SK-N-SH (cell line): ENCODE measurements at regions not wholly inside any gene's neighbourhood (a gene's known extent, or its start where the extent isn't known, plus 50 kb on each side); places are given as distances from the start of the nearest gene placed in this dataset.

Source experiments
- EZH2phosphoT487 ChIP-seq: fragments of 200-600 bp; sonication (generic); IDR thresholded peaks from 2 replicates; pipeline ENCODE4 v1.6.1; 2017; ENCODE audit warnings: low read depth, mixed run types, mild to moderate bottlenecking, antibody characterized with exemption, moderate library complexity, borderline replicate concordance
- FOXM1 ChIP-seq: IDR thresholded peaks from 2 replicates; pipeline ENCODE4 v1.4.0; 2012; ENCODE audit warnings: low read depth, mild to moderate bottlenecking
- GATA2 ChIP-seq: sonication (generic); formaldehyde crosslinking; IDR thresholded peaks from 2 replicates; pipeline ENCODE4 v1.5.0; 2020; ENCODE audit warnings: mild to moderate bottlenecking, missing genetic modification reagents
- IRF3 ChIP-seq: fragments of 150-350 bp; IDR thresholded peaks from 2 replicates; pipeline ENCODE4 v1.6.1; 2016; ENCODE audit warnings: mild to moderate bottlenecking, low read depth, low read length
- TAF1 ChIP-seq: IDR thresholded peaks from 2 replicates; pipeline ENCODE4 v1.6.1; 2012; ENCODE audit warnings: low read depth, mild to moderate bottlenecking, low read length, moderate library complexity, borderline replicate concordance
- TF ChIP-seq, protein P1 (sequence below): fragments of 200-600 bp; sonication (generic); IDR thresholded peaks from 2 replicates; pipeline ENCODE4 v1.6.1; 2017; ENCODE audit warnings: antibody characterized with exemption, mild to moderate bottlenecking, moderate library complexity
- TF ChIP-seq, protein P2 (sequence below): IDR thresholded peaks from 2 replicates; pipeline ENCODE4 v1.6.1; 2012; ENCODE audit warnings: mild to moderate bottlenecking, low read depth, low read length, moderate library complexity

DNA sequence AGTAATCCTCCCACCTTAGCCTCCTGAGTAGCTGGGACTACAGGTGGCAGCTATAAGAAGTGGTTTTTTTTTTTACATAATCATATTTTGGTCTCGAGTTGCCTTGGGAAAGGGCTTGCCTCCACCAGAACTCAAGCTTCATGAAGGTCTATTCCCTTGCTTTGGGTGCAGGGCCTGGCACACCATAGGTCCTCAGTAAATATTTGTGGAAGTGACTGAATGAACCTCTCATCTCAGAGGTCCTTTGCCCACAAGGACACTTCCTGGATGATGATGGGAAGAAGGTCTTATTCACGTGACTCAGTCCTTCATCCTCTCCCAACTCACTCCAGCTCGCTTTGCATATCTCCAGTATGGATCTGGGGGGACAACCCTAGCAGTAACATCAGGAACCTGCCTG is 114.0 kb upstream of the MED13L start:
- TF ChIP-seq TAF1 (no peak), EZH2phosphoT487 (no peak), FOXM1 (no peak), IRF3 (no peak), GATA2 (CRISPR knock-in tag) (no peak)
- TF ChIP-seq, protein P1, sequence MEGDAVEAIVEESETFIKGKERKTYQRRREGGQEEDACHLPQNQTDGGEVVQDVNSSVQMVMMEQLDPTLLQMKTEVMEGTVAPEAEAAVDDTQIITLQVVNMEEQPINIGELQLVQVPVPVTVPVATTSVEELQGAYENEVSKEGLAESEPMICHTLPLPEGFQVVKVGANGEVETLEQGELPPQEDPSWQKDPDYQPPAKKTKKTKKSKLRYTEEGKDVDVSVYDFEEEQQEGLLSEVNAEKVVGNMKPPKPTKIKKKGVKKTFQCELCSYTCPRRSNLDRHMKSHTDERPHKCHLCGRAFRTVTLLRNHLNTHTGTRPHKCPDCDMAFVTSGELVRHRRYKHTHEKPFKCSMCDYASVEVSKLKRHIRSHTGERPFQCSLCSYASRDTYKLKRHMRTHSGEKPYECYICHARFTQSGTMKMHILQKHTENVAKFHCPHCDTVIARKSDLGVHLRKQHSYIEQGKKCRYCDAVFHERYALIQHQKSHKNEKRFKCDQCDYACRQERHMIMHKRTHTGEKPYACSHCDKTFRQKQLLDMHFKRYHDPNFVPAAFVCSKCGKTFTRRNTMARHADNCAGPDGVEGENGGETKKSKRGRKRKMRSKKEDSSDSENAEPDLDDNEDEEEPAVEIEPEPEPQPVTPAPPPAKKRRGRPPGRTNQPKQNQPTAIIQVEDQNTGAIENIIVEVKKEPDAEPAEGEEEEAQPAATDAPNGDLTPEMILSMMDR, result no peak
- TF ChIP-seq, protein P2, sequence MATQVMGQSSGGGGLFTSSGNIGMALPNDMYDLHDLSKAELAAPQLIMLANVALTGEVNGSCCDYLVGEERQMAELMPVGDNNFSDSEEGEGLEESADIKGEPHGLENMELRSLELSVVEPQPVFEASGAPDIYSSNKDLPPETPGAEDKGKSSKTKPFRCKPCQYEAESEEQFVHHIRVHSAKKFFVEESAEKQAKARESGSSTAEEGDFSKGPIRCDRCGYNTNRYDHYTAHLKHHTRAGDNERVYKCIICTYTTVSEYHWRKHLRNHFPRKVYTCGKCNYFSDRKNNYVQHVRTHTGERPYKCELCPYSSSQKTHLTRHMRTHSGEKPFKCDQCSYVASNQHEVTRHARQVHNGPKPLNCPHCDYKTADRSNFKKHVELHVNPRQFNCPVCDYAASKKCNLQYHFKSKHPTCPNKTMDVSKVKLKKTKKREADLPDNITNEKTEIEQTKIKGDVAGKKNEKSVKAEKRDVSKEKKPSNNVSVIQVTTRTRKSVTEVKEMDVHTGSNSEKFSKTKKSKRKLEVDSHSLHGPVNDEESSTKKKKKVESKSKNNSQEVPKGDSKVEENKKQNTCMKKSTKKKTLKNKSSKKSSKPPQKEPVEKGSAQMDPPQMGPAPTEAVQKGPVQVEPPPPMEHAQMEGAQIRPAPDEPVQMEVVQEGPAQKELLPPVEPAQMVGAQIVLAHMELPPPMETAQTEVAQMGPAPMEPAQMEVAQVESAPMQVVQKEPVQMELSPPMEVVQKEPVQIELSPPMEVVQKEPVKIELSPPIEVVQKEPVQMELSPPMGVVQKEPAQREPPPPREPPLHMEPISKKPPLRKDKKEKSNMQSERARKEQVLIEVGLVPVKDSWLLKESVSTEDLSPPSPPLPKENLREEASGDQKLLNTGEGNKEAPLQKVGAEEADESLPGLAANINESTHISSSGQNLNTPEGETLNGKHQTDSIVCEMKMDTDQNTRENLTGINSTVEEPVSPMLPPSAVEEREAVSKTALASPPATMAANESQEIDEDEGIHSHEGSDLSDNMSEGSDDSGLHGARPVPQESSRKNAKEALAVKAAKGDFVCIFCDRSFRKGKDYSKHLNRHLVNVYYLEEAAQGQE, result no peak
